HuH-7.5 (cell line): ENCODE measurements at regions not wholly inside any gene's neighbourhood (a gene's known extent, or its start where the extent isn't known, plus 50 kb on each side); places are given as distances from the start of the nearest gene placed in this dataset.

ENCODE experiments used
- DNase-seq: peaks from one replicate; pipeline ENCODE4 v3.0.0; 2011; ENCODE audit warnings: low spot score

GRCh38 chr16:17647879-17648872, 177.4 kb upstream of the XYLT1 start:
- no peak for DNase-seq

- DNase-seq: no peak
These were observed 173.2 kb upstream of the XYLT1 start for GRCh38 chr16:17643935-17644334.

- DNase-seq: no peak
These were observed 171.2 kb upstream of the XYLT1 start for GRCh38 chr16:17641990-17642389.

DNA sequence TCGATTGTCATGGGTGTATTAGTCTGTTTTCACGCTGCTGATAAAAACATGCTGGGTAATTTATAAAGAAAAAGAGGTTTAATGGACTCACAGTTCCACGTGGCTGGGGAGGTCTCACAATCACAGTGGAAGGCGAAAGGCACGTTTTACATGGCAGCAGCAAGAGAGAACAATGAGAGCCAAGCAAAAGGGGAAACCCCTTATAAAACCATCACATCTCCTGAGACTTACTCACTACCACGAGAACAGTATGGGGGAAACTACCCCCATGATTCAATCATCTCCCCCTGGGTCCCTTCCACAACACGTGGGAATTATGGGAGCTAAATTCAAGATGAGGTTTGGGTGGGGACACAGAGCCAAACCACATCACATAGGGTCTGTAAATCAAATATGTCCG, 167.4 kb upstream of the XYLT1 start:
- DNase-seq: no peak

DNA sequence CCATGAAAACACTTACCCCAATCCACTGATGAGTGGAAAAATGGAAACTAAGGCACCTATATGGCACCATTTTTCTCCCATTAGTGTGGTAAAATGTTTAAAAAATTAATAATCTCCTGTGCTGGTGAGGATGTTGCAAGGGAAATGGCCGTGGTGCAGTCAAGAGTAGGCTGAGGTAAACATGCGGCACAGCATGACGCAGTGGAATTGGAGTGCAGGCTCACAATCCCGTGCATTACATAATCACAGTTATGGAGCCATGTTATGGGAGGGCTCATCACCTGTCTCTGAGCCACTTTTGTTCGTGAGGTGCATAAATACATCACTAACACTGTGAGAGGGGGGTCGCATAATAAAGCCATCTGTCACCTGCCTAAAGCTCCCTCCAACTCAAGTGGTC, 164.4 kb upstream of the XYLT1 start:
- DNase-seq: no peak

- DNase-seq: no peak
These were observed 162.6 kb upstream of the XYLT1 start for GRCh38 chr16:17633181-17633951.

GRCh38 chr16:17632667-17633066, 161.9 kb upstream of the XYLT1 start:
- DNase-seq: no peak

- DNase-seq: no peak
These were observed 159.2 kb upstream of the XYLT1 start for GRCh38 chr16:17629936-17630335.

GRCh38 chr16:17628983-17629382, 158.2 kb upstream of the XYLT1 start:
- no peak for DNase-seq

DNA sequence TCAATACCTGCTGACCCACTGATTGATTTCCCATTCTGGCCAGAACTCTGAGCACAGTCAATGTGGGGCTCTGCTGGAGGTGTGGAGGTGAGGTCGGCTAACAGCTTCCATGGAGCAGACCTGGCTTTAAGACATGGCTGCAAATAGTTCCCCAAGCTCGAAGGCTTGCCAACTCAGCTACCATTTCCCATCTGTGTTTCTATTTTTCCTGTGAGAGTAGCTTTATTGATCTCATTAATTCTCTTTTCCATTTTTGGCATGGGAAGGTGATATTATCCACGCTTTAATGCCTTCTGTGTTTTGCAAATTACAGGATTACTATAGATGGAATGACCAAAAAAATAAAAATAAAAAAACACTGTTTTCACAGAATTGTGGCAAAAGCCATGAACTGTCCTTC, 151.6 kb upstream of the XYLT1 start:
- no peak for DNase-seq

- DNase-seq: no peak
These were observed 148.5 kb upstream of the XYLT1 start for GRCh38 chr16:17619261-17619660.

- no peak for DNase-seq
These were observed 146.3 kb upstream of the XYLT1 start for GRCh38 chr16:17617021-17617552.

DNA sequence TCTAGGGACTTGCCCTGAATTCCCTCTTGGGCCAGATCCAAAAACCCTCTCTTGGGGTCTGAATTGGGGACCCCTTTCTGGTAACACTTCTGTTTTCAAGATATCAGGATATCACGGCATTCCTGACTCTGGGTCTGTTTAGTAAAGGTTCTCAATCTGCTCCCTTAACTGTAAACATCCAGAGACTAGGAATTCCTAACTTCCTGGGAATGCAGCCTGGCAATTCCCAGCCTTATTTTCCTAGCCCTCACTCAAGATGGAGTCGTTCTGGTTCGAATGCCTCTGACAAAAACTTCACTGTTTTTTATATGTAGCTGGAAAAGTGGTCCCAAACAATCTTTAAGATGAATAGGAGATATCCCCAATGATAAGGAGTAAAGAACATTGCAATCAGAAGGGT, 141.6 kb upstream of the XYLT1 start:
- no peak for DNase-seq

- DNase-seq: no peak
These were observed 136.8 kb upstream of the XYLT1 start for GRCh38 chr16:17607609-17608008.

- DNase-seq: no peak
These were observed 136.3 kb upstream of the XYLT1 start for GRCh38 chr16:17607075-17607509.

DNA sequence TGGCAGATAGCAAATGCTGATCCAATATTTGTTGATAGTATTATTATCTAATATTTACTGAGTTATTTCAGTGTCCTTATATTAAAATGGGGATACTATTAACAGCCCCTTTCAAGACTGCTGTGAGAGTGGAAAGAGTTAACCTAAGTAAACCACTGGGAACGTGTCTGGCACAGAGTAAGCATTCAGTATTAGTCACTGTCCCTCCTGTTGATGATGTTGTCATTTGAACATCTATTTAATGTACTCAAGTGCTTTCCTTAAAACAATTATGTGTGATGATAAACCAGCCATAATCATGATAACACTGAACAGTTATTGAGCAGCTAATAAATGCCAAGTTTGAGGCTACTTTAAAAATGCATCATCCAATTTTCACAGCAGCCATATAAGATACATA, 135.7 kb upstream of the XYLT1 start:
- DNase-seq: no peak

- no peak for DNase-seq
These were observed 135.0 kb upstream of the XYLT1 start for GRCh38 chr16:17605784-17606183.

DNA sequence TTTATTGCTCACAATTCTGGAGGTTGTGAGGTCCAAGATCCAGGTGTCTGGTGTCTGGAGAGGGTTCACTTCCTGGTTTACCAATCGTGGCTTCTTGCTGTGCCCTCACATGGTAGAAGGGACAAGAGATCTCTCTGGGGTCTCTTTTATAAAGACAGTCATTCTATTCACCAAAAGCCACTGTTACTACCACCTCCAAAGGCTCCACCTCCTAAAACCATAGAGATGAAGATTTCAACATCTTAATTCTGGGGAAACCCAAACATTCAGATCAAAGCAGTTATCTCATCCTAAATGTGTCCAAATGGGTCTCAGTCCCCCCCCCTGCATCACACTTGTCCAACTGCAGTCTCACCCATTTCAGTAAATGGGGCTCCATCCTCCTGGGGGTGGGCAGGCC, 132.9 kb upstream of the XYLT1 start:
- no peak for DNase-seq

- no peak for DNase-seq
These were observed 131.9 kb upstream of the XYLT1 start for GRCh38 chr16:17602678-17603077.

DNA sequence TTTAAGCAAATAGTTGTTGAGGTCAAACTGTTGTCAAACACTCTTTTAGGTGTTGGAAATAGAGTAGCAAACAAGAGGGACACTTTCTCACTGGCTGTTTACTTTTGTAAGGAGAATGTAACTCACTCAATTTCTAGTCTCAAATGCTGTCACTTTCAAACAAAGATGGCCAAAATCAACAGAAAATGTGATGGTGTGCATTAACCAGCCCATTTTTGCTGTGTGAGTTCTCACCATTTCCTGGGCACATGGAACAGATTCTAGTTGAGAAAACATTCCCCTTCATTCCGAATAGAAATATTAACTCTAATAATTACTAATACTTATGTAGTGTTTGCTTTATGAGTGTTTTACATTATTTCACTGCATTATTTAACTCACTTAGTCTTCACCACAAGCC, 128.2 kb upstream of the XYLT1 start:
- no peak for DNase-seq

DNA sequence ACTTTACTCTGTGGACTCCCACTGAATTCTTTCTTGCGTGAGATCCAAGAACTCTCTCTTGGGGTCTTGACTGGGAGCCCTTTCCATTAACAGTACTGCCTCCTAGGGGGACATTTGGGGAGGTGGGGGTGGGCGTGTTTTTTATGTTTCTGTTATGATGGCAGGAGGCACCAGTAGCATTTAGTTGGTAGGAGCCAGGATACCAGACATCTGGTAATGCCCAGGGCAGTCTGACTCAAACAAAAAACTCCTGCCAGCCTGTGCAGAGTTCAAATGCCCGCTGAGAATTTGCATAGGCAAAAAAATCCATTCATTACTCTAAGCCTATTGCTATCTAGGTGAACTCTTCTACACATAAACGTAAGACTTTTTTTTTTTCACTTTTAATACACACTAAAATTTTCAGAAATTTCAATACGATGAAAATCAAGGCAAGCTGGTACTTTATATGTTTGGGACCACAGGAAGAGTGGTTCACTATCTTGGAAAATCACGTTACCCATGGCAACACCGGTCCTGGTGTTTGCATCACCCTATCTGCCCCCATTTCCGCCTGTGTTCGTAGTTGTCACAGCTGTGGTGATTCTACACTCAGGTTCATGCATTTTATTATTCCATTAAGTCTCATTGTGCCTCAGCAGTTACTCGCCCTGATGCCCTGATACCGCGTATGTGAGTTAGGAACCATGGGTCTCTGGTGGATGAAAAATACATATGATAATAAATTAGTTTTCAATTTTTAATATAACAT, 121.1 kb upstream of the XYLT1 start:
- DNase-seq: no peak
